HG03103 (cell line): ENCODE measurements at regions not wholly inside any gene's neighbourhood (a gene's known extent, or its start where the extent isn't known, plus 50 kb on each side); places are given as distances from the start of the nearest gene placed in this dataset.
A peak's percentile ranks its signal among the peaks of the same experiment; 100 is the strongest.

ENCODE experiments used
- ATAC-seq: cut with Tn5 transposase; IDR thresholded peaks from one replicate; pipeline ENCODE4 v1.9.1; 2021; ENCODE audit warnings: low read depth; ENCODE audit not compliant: unreplicated experiment

DNA sequence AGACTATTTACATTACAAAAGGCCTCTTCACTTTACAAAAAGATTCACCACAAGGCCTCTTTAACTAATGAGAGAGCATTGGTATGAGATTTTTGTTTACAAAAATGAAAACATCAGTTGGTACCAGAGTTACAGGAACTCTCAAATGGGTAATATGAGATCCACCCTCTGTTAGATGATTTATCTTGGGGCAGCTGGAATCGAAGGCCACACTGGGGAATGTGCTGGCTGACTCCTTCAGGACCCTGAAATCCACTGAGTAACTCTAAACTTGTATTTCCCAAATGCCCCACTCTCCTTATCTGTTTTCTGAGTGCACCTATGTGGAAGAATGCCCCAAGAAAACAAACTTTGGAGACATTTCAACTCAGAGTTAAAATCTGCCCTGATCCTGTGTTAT is 232.9 kb upstream of the F9 start:
- no peak for ATAC-seq

- ATAC-seq, result no peak
Measured at GRCh38 chrX:139293991-139294390, 236.5 kb upstream of the F9 start.

DNA sequence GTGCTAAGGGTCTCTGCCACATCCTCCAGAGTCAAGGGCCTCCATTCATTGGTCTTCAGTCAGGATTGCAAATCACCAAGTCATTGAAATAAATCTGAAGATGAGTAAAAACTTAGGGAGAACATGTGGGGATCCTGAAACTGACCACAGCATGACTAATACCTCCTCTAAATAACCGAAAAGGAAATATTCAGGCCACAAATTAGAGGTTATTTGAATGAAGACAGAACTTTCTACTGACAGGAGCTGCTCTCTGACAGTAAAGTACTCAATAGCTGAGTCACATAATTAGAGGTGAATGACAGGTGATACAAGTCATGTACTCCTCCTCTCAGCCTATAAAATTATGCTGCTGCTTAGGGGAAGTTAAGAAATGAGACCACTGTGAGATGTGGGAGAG is 240.2 kb upstream of the F9 start:
- ATAC-seq, result peak; percentile 89

DNA sequence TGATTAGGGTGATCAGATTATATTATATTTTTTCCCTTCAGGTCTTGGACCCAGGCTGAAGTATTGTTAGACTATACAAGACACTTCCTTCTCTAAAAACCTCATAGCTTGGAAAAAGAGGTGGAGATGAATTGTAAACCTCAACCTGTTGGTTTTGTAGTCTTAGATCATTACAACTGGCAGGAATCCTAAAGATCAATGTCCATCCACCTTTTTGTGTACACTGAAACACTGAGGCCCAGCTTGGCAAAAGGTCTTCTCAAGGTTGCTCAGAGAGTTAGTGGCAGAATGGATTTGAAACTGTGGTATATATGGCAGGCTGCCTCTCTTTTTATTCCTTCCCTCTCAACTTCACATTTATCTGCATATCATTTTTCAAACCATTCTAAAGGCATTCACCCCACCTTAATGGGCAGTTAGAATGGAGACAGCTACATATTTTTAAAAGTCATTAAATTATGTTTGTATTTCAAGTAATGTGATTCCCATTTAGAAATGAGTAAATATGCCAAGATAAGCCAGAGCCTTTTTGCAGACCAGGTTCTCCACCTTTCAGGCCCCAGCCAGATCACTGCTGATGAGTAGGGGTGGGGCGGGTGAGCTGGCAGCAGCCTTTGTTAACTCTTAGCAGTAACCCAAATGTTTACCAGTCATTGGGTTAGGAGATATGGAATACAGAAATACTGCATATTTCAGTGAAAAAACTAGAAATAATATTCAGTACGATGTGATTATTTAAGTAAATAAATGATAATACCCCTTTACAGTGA is 243.2 kb upstream of the F9 start:
- no peak for ATAC-seq

DNA sequence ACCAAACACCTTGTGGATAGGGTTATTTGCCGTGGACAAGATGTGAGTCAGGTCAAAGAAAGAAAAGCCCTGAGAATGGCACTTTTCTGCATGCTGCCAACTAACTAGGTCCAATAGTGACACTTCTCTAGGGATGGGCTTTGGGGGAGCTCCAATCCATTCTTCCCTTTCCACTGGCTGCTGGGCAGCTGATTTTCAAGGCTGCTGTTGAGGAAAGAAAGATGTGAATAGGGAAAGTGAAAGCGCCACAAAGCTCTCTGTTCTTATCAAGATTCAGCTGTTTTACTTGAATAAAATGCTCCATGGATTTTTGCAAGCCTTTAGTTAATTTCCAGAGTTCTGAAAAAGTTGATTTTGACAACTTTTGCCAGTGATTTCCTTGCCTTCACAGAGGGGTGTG is 244.2 kb upstream of the F9 start:
- ATAC-seq, result no peak

DNA sequence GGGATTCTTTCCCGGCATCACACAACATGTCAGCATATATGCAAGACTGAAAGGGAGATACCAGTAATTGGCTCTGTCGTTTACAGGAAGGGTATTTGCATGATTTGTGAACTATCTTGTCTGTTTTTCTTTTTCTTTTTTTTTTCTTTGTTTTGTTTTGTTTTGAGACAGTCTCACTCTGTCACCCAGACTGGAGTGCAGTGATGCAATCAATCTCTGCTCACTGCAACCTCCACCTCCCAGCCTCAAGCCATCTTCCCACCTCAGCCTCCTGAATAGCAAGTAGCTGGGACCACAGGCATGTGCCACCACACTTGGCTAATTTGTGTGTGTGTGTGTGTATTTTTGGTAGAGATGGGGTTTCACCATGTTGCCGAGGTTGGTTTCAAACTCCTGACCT is 262.7 kb upstream of the F9 start:
- ATAC-seq, result no peak

- no peak for ATAC-seq
Measured at GRCh38 chrX:139246295-139246694, 284.2 kb upstream of the F9 start.

DNA sequence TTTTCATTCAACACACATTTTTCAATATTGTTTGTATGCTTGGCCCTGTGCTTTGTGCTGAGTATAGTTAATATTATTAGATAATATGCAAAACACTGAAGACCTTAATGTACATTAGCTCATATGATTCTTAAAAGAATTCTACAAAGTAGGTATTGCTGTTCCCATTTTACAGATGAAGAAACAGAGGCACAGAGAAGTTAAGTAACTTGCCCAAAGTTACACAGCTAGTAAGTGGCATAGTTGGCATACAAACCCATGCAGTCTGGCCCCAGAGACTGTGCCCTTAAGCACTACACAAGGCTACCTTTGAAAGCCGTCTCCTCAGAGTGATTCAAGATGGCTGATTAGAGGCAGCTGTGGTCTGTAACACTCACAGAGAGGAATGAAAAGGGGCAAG is 293.4 kb upstream of the F9 start:
- no peak for ATAC-seq

DNA sequence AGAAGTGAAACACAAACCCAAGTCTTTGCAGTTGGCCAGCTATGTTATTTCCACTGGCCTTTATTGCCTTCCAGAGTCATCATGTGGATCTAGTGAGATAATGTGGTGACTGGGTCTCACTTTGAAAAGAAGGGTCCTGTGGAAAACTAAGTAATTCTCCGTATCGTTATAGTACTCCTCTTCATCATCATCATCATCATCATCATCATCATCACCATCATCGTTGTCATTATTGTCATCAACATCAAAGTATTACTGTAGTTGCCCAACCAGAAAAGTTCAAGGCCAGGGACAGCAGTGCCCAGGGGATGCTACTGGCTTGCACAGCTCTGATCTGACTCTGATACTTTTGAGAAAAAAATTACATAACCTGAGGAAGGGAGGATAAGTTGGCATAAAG is 295.6 kb upstream of the F9 start:
- no peak for ATAC-seq

- no peak for ATAC-seq
Measured at GRCh38 chrX:139224953-139225665, 305.4 kb upstream of the F9 start.

DNA sequence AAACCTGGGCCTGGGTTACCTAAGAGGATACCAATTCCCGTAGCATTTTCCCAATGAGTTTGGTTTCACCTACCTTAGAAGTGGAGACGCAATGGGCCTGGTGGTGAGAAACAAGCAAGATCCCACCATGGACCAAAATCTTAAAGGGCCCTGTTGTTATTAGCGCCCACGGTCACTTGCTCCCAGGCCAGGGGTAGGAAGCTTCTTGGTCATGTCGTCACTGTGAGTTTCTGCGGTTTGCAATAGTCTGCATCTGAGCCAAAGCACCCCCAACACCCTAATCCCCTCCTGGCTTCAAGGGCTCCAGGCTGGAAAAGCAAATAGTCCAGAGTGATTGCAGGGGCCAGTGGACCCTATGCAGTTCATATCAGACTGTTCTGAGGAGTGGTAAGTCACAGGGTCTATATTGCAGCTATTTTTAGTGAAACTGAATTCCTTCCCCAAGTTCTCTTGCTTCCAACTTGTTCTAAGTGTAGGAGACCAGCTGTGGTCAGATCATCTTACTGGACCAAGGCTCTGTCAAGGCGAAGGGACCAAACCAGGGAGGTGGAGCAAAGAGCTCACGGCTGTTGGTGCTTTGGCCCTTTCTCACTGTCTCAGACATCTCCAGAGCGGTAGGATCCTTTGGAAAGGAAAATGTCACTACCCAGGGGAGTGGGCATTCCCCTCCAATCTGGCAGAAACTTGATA is 307.9 kb upstream of the F9 start:
- ATAC-seq, result no peak

GRCh38 chrX:139213241-139213709 is 317.3 kb upstream of the F9 start:
- no peak for ATAC-seq

DNA sequence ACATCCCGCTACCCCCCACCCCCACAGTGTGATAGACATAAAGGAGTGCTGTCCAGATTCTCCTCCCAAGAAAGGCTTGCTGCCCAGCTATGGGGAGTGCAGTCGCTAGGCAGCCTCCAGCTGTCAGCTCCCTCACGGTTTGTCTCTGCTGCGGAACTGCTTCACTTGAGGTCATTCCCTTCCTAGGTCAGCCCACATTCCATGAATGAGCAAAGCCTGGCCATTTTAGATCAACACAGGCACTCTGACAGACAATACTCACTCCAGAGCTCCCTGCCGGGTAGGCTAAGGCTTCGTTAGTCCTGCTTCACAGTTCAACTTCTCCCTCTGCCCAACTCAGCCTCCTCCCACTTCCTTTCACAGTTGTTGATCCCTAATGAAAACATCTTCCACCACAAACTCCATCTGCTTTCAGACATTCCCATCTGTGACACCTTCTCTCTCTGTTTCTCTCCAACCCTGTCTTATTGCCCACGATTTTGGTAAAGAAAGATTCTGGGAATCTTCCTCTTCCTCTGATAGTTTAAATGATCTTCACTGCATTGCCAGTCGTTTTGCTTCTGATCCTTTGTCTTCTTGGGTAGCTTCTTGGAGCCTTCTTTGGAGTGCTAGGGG is 318.9 kb upstream of the F9 start:
- ATAC-seq, result no peak

DNA sequence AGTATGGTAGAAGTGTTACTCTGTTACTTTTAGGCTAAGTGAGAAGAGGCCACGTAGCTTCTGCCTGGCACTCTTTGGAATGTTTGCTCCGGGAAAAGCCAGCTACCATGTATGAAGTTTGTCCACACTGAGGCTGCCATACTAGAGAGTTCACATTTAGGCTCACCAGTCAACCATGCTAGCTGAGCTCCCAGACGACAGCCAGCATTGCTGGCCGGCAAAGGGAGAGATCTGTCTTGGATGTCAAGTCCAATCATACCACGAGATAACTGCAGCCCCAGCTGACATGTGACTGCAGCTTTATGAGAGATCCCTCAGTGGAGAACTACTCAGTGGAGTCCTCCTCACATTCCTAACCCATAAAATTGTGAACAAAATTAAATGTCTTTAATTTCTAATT is 321.2 kb upstream of the F9 start:
- no peak for ATAC-seq

DNA sequence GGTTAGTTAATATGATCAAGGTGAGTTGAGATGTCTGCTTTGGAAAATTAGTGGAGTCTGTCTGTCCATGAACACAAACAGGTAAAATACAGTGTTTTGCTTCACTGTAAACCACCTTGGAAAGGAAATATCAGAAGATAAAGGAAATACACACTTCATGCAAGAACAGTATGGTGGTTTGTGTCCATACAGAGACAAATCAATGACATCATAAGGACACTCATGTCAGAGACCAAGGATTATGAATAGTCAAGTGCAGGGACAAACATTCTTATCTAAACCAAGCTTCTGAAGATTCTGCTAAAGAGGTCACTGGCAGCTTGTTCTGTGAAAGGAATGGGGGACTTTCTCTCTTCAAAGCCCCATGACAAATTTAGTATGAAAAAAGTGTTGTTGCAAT is 322.9 kb upstream of the F9 start:
- ATAC-seq, result no peak

GRCh38 chrX:139206914-139207313 is 323.6 kb upstream of the F9 start:
- ATAC-seq, result no peak

- ATAC-seq, result no peak
Measured at GRCh38 chrX:139204898-139205667, 325.5 kb upstream of the F9 start.

DNA sequence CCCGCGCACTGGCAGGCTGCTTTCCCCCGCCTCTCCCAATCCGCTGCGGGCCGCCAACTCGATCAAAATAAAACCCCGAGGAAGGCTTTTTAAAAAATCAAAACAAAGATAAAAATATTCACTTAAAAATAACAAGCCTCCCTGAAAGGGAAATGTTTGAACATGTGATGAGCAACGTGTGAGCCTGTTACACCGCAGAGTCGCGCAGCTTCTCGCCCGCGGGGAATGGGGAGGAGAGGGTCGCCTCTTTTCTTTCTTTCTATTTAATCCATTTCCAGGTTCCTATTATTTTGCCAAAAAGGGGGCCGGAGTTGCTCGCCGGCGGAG is 326.0 kb upstream of the F9 start:
- no peak for ATAC-seq

- no peak for ATAC-seq
Measured at GRCh38 chrX:139203651-139204570, 326.6 kb upstream of the F9 start.
